GM23338 (cell line): ENCODE measurements at regions not wholly inside any gene's neighbourhood (a gene's known extent, or its start where the extent isn't known, plus 50 kb on each side); places are given as distances from the start of the nearest gene placed in this dataset.

Source experiments
- ATAC-seq: fragments of 200-7000 bp; cut with Tn5 transposase; 3 replicates; pipeline ENCODE4 v1.9.1; 2020
- DNase-seq: peaks from one replicate; pipeline ENCODE4 v3.0.0-alpha.2; 2015; ENCODE audit warnings: low spot score
- H2AFZ ChIP-seq: fragments of 200-600 bp; sonication (generic); 2 replicates; pipeline ENCODE4 v1.8.0; 2016; ENCODE audit warnings: antibody characterized with exemption, mild to moderate bottlenecking, moderate library complexity
- H3F3A ChIP-seq: fragments of 200-600 bp; sonication (generic); replicated peaks from 2 replicates; pipeline ENCODE4 v1.8.0; 2017; ENCODE audit warnings: antibody characterized with exemption, mixed run types, low read depth
- H3K27ac ChIP-seq: fragments of 200-600 bp; sonication (generic); 2 replicates; pipeline ENCODE4 v1.6.1; 2016; ENCODE audit warnings: low read depth
- H3K27me3 ChIP-seq: fragments of 200-600 bp; sonication (generic); 2 replicates; pipeline ENCODE4 v1.8.0; 2016; ENCODE audit warnings: mild to moderate bottlenecking, mixed run types, moderate library complexity; ENCODE audit not compliant: insufficient read depth
- H3K36me3 ChIP-seq: fragments of 200-600 bp; sonication (generic); 2 replicates; pipeline ENCODE4 v1.8.0; 2016; ENCODE audit warnings: mild to moderate bottlenecking; ENCODE audit not compliant: insufficient read depth
- H3K4me1 ChIP-seq: fragments of 200-600 bp; sonication (generic); 2 replicates; pipeline ENCODE4 v1.8.0; 2016; ENCODE audit warnings: mild to moderate bottlenecking, moderate library complexity; ENCODE audit not compliant: insufficient read depth
- H3K4me2 ChIP-seq: fragments of 200-600 bp; sonication (generic); 2 replicates; pipeline ENCODE4 v1.7.1; 2017; ENCODE audit warnings: mixed run types
- H3K4me3 ChIP-seq: fragments of 200-600 bp; sonication (generic); 2 replicates; pipeline ENCODE4 v1.6.1; 2016; ENCODE audit warnings: mixed run types
- H3K79me2 ChIP-seq: fragments of 200-600 bp; sonication (generic); replicated peaks from 2 replicates; pipeline ENCODE4 v1.8.0; 2017; ENCODE audit warnings: mild to moderate bottlenecking; ENCODE audit not compliant: insufficient read depth
- H3K9me2 ChIP-seq: fragments of 200-600 bp; sonication (generic); 2 replicates; pipeline ENCODE4 v1.8.0; 2017; ENCODE audit not compliant: insufficient read depth
- H4K20me1 ChIP-seq: fragments of 200-600 bp; sonication (generic); replicated peaks from 2 replicates; pipeline ENCODE4 v1.8.0; 2017; ENCODE audit warnings: mild to moderate bottlenecking; ENCODE audit not compliant: insufficient read depth
- H3K27ac Mint-ChIP-seq: 2 replicates; pipeline ENCODE4 v1.8.0; 2020; ENCODE audit warnings: inconsistent platforms, mild to moderate bottlenecking, moderate library complexity, mixed read lengths
- H3K27me3 Mint-ChIP-seq: 3 replicates; pipeline ENCODE4 v1.8.0; 2022; ENCODE audit warnings: low read depth, mild to moderate bottlenecking, moderate library complexity, mixed read lengths, inconsistent platforms; ENCODE audit not compliant: insufficient read depth, poor library complexity
- H3K36me3 Mint-ChIP-seq: 3 replicates; pipeline ENCODE4 v1.8.0; 2021; ENCODE audit warnings: low read depth, mild to moderate bottlenecking, inconsistent platforms, moderate library complexity, mixed read lengths
- H3K4me1 Mint-ChIP-seq: 3 replicates; pipeline ENCODE4 v1.8.0; 2020; ENCODE audit warnings: mild to moderate bottlenecking, inconsistent platforms, mixed read lengths
- H3K4me3 Mint-ChIP-seq: 3 replicates; pipeline ENCODE4 v1.8.0; 2021; ENCODE audit warnings: moderate library complexity, mild to moderate bottlenecking, inconsistent platforms, mixed read lengths
- H3K9me3 Mint-ChIP-seq: 3 replicates; pipeline ENCODE4 v1.8.0; 2020; ENCODE audit warnings: moderate library complexity, mild to moderate bottlenecking, inconsistent platforms, mixed read lengths
- CREB1 ChIP-seq: fragments of 250-450 bp; sonication (Bioruptor Pico); IDR thresholded peaks from 2 replicates; pipeline ENCODE4 v1.5.0; 2020; ENCODE audit warnings: low read depth, mild to moderate bottlenecking, moderate library complexity
- CTCF ChIP-seq, 2 experiments: fragments of 200-600 bp in 1 of 2; sonication (generic) in 1 of 2; conservative IDR thresholded peaks; 2 replicates each; pipeline versions ENCODE4 v1.5.1 to v1.6.1; 2016 to 2017; ENCODE audit warnings: antibody characterized with exemption in 2 of 2, low read depth in 2 of 2, mild to moderate bottlenecking in 2 of 2, moderate library complexity in 1 of 2
- EZH2 ChIP-seq: fragments of 200-600 bp; sonication (generic); IDR thresholded peaks from one replicate; pipeline ENCODE4 v1.8.0; 2017; ENCODE audit warnings: antibody characterized with exemption, mild to moderate bottlenecking, low read depth; ENCODE audit not compliant: unreplicated experiment
- JUNB ChIP-seq: IDR thresholded peaks from one replicate; pipeline ENCODE4 v1.6.1; 2016; ENCODE audit warnings: antibody characterized with exemption; ENCODE audit not compliant: unreplicated experiment
- NANOG ChIP-seq: IDR thresholded peaks from 2 replicates; pipeline ENCODE4 v1.6.1; 2016; ENCODE audit warnings: antibody characterized with exemption, borderline replicate concordance
- POLR2AphosphoS5 ChIP-seq: IDR thresholded peaks from 2 replicates; pipeline ENCODE4 v1.6.1; 2016; ENCODE audit warnings: antibody characterized with exemption, low read depth
- REST ChIP-seq: IDR thresholded peaks from one replicate; pipeline ENCODE4 v1.6.1; 2018; ENCODE audit warnings: antibody characterized with exemption; ENCODE audit not compliant: unreplicated experiment
- STAT1 ChIP-seq: IDR thresholded peaks from one replicate; pipeline ENCODE4 v1.6.1; 2016; ENCODE audit warnings: antibody characterized with exemption; ENCODE audit not compliant: unreplicated experiment
- ZNF114 ChIP-seq: fragments of 250-450 bp; sonication (Bioruptor Pico); IDR thresholded peaks from 2 replicates; pipeline ENCODE4 v1.5.0; 2020; ENCODE audit warnings: mild to moderate bottlenecking, moderate library complexity
- ZNF331 ChIP-seq: fragments of 250-450 bp; sonication (Bioruptor Pico); IDR thresholded peaks from 2 replicates; pipeline ENCODE4 v1.5.0; 2020; ENCODE audit warnings: low read depth, mild to moderate bottlenecking, moderate library complexity
- TF ChIP-seq, protein P1 (sequence below): IDR thresholded peaks from 2 replicates; pipeline ENCODE4 v1.6.1; 2016; ENCODE audit warnings: antibody characterized with exemption

GRCh38 chr13:73167028-73167820 lies 108.4 kb downstream of the KLF5 start:
- DNase-seq (no peak), ATAC-seq (no peak)
- no peaks in the 10 kb centered on the region for H3K27me3 Mint-ChIP-seq
- no peaks in the 10 kb centered on the region for H3K36me3 Mint-ChIP-seq
- Histone ChIP-seq H3K36me3 (no peaks in the 10 kb centered on the region), H4K20me1 (no peaks in the 10 kb centered on the region), H3K27ac (no peak overlapping the region), H3K4me2 (no peak overlapping the region), H3F3A (no peaks in the 10 kb centered on the region), H2AFZ (no peak overlapping the region), H3K4me1 (peaks cover 19% of the 10 kb centered on the region), H3K27me3 (no peaks in the 10 kb centered on the region), H3K9me2 (no peaks in the 10 kb centered on the region), H3K79me2 (no peaks in the 10 kb centered on the region), H3K4me3 (no peak overlapping the region)
- H3K4me3 Mint-ChIP-seq, result no peak overlapping the region
- H3K9me3 Mint-ChIP-seq, result no peaks in the 10 kb centered on the region
- peaks cover 23% of the 10 kb centered on the region for H3K4me1 Mint-ChIP-seq
- H3K27ac Mint-ChIP-seq, result no peak overlapping the region
- TF ChIP-seq, protein P1, sequence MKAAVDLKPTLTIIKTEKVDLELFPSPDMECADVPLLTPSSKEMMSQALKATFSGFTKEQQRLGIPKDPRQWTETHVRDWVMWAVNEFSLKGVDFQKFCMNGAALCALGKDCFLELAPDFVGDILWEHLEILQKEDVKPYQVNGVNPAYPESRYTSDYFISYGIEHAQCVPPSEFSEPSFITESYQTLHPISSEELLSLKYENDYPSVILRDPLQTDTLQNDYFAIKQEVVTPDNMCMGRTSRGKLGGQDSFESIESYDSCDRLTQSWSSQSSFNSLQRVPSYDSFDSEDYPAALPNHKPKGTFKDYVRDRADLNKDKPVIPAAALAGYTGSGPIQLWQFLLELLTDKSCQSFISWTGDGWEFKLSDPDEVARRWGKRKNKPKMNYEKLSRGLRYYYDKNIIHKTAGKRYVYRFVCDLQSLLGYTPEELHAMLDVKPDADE, result no peak
- no peak for TF ChIP-seq JUNB
- TF ChIP-seq POLR2AphosphoS5, result no peak
- no peak for TF ChIP-seq REST
- no peak for TF ChIP-seq ZNF114 (CRISPR knock-in tag)

- DNase-seq (no peak), ATAC-seq (no peak)
- Mint-ChIP-seq H3K27me3 (no peaks in the 10 kb centered on the region), H3K36me3 (no peaks in the 10 kb centered on the region), H3K27ac (no peak overlapping the region), H3K4me3 (no peak overlapping the region), H3K9me3 (no peaks in the 10 kb centered on the region), H3K4me1 (peaks cover 21% of the 10 kb centered on the region)
- Histone ChIP-seq H4K20me1 (no peaks in the 10 kb centered on the region), H3K4me3 (no peak overlapping the region), H3F3A (no peaks in the 10 kb centered on the region), H3K27ac (no peak overlapping the region), H3K4me1 (peaks cover 19% of the 10 kb centered on the region; the same call in 1 of the 2 replicates), H3K4me2 (no peak overlapping the region), H3K27me3 (no peaks in the 10 kb centered on the region), H3K9me2 (no peaks in the 10 kb centered on the region), H3K36me3 (no peaks in the 10 kb centered on the region), H3K79me2 (no peaks in the 10 kb centered on the region), H2AFZ (no peak overlapping the region)
- no peak for TF ChIP-seq ZNF331 (CRISPR knock-in tag)
- TF ChIP-seq CTCF (conservative IDR thresholded peaks at IDR 0.05; ENCODE audit: low read depth in 2 of 2), result no peak
- TF ChIP-seq CREB1 (CRISPR knock-in tag), result no peak
- no peak for TF ChIP-seq STAT1
- no peak for TF ChIP-seq POLR2AphosphoS5
- no peak for TF ChIP-seq NANOG
- TF ChIP-seq, protein P1, result no peak
- TF ChIP-seq EZH2, result no peak
- no peak for TF ChIP-seq JUNB
- TF ChIP-seq ZNF114 (CRISPR knock-in tag), result no peak
These were observed 107.4 kb downstream of the KLF5 start for GRCh38 chr13:73166204-73166603.
